GM18508 (cell line): ENCODE measurements at regions not wholly inside any gene's neighbourhood (a gene's known extent, or its start where the extent isn't known, plus 50 kb on each side); places are given as distances from the start of the nearest gene placed in this dataset.
"Not testable (repeated sequence)": the region's sequence is repeated elsewhere in the genome, so short reads cannot be mapped to it uniquely, and the experiment has no call there.

ENCODE experiments used
- ATAC-seq: cut with Tn5 transposase; IDR thresholded peaks from one replicate; pipeline ENCODE4 v1.9.1; 2021; ENCODE audit warnings: moderate number of reproducible peaks; ENCODE audit not compliant: insufficient read depth, unreplicated experiment

GRCh38 chr14:53384073-53384472, 230.9 kb upstream of the DDHD1 start:
- ATAC-seq = no peak

DNA sequence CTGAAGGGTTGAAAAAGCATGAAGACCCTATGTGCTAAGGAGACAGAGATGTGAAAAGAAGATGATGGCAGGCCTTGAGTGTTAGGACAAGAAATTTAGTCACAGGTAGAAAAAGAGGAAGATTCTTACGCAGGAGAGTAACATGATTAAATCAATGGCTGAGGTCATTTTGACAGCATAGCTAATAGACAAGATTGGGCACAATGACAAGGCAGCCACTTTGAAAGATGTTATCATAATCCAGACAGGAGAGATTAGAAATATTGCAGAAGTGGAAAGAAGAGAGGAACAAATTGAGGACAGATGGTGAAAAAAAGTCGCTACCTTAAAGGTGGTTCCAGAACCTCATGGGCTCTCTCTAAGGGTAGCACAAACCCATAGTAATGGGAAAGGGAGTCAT, 228.8 kb upstream of the DDHD1 start:
- ATAC-seq = no peak

DNA sequence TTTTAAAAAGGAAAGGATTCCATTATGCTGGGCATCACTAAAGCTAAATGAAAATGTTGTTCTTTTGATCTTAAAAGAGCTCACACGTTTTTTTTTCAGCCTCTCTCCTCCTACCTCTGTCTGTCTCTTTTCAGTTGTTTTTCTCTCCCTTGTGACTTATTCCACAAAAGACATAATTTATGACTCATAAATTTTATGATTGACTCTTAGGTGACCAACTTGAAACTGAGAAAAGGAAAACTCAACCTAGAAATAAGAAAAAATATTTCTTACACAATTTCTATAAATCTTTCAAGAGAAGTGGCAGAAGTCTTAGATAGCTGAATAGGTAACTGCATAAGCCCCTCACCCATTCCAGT, 227.7 kb upstream of the DDHD1 start:
- no peak for ATAC-seq

DNA sequence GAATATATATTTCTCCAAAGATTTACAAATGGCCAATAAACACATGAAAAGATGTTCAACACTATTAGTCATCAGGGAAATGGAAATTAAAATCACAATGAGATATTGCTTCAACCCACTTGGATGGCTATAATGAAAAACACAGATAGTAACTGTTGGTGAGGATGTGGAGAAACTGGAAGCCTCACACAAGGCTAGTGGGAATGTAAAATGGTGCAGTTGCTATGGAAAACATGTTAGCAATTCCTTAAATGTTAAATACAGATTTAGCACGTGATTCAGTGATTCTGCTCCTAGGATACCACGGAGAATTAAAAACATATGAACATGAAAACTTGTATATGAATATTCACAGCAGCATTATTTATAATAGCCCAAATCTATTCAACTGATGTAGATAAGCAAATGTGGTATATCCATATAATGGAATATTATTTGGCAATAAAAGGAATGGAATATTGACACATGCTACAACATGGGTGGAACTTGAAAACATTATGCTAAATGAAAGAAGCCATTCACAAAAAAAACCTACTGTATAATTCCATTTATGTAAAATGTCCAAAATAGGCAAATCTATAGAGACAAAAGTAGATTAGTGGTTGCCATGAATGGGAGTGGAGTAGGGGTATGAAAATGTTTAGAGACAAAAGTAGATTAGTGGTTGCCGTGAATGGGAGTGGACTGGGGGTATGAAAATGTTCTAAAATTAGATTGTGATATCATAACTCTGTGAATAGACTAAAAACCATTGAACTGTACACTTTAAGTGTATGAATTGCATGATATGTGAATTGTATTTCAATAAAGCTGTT, 227.1 kb upstream of the DDHD1 start:
- ATAC-seq = no peak

GRCh38 chr14:53378142-53378541, 225.0 kb upstream of the DDHD1 start:
- no peak for ATAC-seq

GRCh38 chr14:53376064-53376463, 222.9 kb upstream of the DDHD1 start:
- ATAC-seq = no peak

DNA sequence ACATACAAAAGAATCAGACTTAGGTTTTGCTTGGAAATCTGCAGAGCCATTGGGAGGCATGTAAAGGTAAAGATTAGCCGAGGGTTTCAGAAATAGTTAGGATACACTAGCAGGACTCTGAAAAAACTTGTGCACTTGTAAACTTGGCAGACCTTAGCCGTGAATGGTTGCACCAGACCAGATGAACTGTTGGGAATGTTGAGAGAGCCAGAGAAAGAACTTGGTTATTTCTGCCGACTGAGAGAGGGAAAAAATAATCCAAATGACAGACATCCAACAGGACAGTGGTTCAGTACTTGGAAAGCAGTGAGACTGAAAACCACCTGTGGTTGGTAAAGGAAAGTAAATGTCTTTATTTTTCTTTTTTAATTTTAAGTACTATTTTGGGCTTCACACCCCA, 222.5 kb upstream of the DDHD1 start:
- ATAC-seq = no peak

DNA sequence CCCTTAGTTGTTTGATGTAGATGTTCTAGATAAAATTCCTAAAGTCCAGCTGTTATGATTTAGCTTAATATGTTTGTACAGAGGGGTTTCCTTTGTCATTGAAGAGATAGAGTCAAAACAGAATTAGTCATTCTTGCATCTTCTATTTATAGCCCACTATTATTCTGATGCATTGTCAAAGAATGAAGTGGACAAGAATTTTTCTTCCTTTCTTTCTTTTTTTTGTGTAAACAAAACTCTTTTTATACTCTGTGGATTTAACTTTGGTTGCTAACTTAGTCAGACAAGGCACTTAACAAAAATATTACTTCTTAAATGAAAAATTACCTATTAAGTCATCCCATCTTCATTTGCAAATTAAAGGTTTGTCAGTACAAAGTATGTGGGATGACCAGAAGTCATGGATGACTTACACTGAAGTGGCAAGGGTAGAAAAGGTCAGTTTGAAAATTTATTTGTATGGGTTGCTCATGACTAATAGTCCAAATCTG, 215.6 kb upstream of the DDHD1 start:
- no peak for ATAC-seq

DNA sequence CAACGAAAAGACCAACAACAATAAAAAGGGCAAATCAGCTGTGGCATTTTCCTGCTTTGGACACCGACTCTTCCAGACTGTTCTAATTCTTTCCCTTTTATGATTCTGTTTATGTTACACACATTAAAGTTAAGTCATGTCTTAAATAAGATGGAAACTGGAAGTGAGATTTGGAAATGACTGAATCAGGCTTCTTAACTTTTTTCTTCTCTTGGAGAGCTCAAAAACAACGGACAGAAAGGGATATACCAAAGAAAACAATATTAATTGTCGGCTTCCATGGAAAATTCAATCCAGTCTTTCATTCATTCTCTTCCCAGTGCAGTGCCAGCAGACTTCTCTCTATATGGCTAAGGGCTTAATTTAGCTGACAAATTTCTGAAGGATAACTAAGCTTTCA, 214.9 kb upstream of the DDHD1 start:
- ATAC-seq = no peak

- no peak for ATAC-seq
These were observed 214.5 kb upstream of the DDHD1 start for GRCh38 chr14:53367644-53368026.

- no peak for ATAC-seq
These were observed 212.5 kb upstream of the DDHD1 start for GRCh38 chr14:53365486-53366130.

- not testable (repeated sequence) for ATAC-seq
These were observed 209.8 kb upstream of the DDHD1 start for GRCh38 chr14:53362916-53363315.

GRCh38 chr14:53360829-53361228, 207.7 kb upstream of the DDHD1 start:
- no peak for ATAC-seq

GRCh38 chr14:53358166-53358565, 205.0 kb upstream of the DDHD1 start:
- no peak for ATAC-seq

DNA sequence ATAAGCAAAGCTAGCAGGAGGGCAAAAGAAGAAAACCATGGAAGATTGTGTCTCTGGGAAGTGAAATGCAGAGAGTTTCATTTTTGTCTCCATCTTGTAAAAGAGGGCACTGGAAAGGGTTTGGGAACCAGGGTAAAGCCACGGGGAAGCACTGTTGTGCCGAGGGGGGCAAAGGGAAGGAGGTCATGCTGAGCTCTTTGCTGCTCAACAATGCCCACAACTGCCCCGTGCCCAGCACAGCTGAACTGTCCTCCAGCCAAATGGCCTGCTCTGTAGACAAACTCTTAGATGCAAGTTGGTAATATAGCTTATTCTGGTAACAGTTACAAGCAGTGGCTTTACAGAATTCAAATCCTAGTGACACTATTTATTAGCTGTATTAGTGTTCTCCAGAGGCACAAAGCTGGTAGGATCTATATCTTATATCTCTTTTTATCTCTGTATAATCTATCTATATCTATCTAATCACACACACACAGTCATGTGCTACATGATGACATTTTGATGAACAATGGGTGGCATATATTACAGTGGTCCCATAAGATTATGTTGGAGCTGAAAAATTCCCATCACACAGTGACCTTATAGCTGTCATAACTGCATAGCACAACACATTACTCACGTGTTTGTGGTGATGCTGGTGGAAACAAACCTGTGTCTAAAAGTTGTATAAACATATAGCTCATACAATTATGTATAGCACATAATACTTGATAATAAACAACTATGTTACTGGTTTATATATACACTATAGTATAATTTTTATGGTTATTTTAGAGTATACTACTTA, 203.4 kb upstream of the DDHD1 start:
- no peak for ATAC-seq

GRCh38 chr14:53355581-53356112, 202.5 kb upstream of the DDHD1 start:
- ATAC-seq = no peak

- no peak for ATAC-seq
These were observed 201.2 kb upstream of the DDHD1 start for GRCh38 chr14:53354336-53354735.

DNA sequence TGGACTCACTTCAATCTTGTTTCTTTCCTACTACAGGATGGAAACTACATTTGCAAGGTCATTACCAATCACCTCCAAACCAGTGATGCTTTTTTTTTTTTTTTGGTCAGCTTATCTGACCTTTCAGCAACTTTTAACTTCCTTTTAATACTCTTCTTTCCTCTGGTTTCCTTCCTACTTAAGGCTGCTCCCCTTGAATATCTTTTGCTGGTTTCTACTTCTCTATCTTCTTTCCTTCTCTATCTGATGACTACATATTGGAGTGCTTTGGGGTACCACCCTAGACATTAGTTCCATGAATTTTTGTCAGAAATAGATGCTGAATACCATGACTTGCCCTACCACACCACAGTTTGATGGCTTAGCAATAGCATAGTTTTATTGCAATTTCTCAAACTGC, 197.7 kb upstream of the DDHD1 start:
- no peak for ATAC-seq

DNA sequence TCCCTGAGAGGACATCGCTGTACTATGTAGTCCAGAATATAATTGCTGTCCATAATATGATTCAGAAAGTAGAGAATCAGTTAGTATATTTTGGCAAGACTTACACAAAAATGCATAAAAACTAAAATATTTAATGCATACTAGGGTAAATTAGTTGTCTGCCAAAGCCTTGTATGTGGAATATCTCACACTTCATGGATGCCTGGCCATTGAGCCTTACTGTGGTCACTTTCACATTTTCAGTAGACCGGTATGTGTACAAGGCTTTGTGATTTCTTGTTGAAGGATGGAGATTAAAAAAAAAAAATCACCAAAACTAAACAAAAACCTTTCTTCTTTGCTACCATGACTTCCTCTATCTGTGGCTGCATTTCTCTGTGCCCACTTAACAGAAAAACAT, 197.3 kb upstream of the DDHD1 start:
- ATAC-seq = no peak

DNA sequence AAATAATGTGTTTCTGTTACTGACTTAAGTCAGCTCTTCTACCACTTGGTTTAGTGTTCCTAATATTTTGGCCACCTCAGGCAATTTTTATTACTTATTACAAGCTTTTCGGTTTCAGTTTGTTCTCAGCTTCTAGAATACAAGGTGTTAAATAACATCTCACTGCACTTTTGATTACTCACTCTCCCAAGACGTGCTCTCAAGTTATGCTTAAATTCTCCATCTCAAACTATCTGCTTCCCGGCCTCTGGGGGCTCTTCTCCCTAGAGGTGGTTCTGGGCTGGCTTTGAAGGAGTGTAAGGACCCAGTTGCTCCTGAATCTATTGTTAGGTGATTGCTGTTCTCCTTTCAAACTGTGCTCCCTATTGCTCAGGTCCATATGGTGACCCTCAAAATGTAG, 193.9 kb upstream of the DDHD1 start:
- no peak for ATAC-seq

GRCh38 chr14:53341324-53341723, 188.2 kb upstream of the DDHD1 start:
- no peak for ATAC-seq
